AG04449 (cell line): ENCODE measurements at regions not wholly inside any gene's neighbourhood (a gene's known extent, or its start where the extent isn't known, plus 50 kb on each side); places are given as distances from the start of the nearest gene placed in this dataset.

Source experiments
- CTCF ChIA-PET: fragments of 350-600 bp; formaldehyde crosslinking; extraction: SDS; loops from one replicate; lab custom pipeline; 2021; ENCODE audit warnings: antibody characterized with exemption; lab: Yijun Ruan, JAX
- POLR2A ChIA-PET: fragments of 400-600, 350-600 bp; formaldehyde crosslinking; extraction: SDS; loops from one replicate; lab custom pipeline; 2020; ENCODE audit warnings: antibody characterized with exemption, inconsistent platforms; lab: Yijun Ruan, JAX
- DNase-seq: peaks from one replicate; pipeline ENCODE4 v3.0.0-alpha.2; 2010; ENCODE audit warnings: low read depth, low spot score
- H3K4me3 ChIP-seq: 2 replicates; pipeline ENCODE4 v1.5.1; 2011; ENCODE audit warnings: low read depth, mild to moderate bottlenecking, control low read depth, low read length
- TF ChIP-seq, protein P1 (sequence below): IDR thresholded peaks from one replicate; pipeline ENCODE4 v1.5.1; 2011; ENCODE audit warnings: mild to moderate bottlenecking, moderate library complexity, low read length, control low read depth, inconsistent platforms; ENCODE audit not compliant: insufficient read depth; ENCODE audit errors: missing control alignments

DNA sequence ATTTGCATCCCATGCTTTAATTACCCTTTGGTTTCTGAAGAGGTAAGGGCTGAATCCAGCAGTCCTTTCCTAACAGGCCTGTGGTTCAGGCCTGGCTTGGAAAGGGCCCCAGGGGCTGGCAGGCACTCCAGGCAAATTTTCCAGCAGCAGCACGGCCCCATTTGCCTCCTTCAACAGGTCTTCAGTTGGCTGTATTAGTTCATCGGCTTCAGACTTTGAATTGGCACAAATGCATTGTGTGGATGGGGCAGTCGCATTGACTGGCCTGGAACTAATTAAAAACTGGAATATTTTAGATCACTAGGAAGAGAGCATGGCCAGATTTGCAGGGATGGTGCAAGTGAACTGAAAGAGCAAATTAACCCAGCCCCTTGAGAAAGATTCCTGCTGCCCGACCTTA, 207.8 kb upstream of the MCTP2 start:
- ChIA-PET CTCF (interaction anchor here (0.9 kb wide), 1 partner anchor 27 kb away, joined by 5 read pairs; no protein-coding TSS in a partner anchor), POLR2A (no interaction called here)
- no peak for DNase-seq
- TF ChIP-seq, protein P1, sequence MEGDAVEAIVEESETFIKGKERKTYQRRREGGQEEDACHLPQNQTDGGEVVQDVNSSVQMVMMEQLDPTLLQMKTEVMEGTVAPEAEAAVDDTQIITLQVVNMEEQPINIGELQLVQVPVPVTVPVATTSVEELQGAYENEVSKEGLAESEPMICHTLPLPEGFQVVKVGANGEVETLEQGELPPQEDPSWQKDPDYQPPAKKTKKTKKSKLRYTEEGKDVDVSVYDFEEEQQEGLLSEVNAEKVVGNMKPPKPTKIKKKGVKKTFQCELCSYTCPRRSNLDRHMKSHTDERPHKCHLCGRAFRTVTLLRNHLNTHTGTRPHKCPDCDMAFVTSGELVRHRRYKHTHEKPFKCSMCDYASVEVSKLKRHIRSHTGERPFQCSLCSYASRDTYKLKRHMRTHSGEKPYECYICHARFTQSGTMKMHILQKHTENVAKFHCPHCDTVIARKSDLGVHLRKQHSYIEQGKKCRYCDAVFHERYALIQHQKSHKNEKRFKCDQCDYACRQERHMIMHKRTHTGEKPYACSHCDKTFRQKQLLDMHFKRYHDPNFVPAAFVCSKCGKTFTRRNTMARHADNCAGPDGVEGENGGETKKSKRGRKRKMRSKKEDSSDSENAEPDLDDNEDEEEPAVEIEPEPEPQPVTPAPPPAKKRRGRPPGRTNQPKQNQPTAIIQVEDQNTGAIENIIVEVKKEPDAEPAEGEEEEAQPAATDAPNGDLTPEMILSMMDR: no peak
- H3K4me3 ChIP-seq: no peak overlapping the region

DNA sequence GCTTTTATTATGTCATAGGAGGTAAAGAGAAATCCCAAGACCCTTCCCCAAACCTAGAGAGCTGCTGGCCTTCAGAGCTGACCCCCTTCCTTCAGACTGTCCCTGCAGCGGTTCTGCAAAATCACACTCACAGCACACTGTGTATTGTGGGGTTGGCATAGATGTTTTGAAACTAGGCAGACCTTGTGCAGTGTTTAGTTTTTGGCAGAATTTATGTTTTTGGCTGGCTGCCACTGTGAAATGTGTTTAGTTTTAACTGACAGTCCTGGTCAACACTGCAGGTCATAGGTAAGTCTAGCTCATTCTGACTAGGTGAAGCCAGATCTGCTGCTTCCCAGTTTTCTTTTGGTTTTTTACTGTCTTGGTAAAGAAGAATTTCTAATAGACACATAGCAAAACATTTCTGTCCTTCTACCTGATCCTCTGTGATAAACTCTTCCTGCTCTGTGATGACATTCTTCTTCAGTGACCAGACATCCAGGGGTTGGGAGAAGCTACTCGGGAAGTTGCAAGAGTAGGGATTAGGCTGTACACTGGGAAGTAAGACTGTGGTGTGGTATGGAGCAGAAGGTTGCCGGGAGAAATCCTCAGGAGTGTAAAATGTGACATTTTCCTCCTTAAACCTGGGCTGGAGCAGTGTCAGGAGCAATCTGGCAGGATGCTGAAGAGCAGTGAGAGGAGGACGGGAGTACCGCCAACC, 209.6 kb upstream of the MCTP2 start:
- no peak for DNase-seq
- H3K4me3 ChIP-seq: no peak overlapping the region
- ChIA-PET CTCF (interaction anchor here (1.7 to 2.4 kb wide), 2 partner anchors 98 to 1214 kb away, joined by 3 to 16 read pairs; no protein-coding TSS in a partner anchor), POLR2A (no interaction called here)
- TF ChIP-seq, protein P1: no peak

DNA sequence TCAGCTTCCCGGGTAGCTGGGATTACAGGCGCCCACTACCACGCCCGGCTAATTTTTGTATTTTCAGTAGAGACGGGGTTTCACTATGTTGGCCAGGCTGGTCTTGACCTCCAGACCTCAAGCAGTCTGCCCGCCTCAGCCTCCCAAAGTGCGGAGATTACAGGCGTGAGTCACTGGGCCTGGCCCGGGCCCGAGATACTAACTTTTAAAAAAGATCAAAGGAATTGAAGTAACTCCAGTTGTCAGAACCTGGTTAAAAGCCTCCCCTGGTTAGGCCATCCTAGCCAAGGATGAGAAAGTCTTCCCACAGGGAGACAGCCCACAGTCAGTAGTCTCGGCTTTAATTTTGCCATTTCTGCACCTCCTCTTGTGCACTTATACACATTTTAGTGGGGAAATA, 212.3 kb upstream of the MCTP2 start:
- ChIA-PET POLR2A (no interaction called here), CTCF (no interaction called here)

DNA sequence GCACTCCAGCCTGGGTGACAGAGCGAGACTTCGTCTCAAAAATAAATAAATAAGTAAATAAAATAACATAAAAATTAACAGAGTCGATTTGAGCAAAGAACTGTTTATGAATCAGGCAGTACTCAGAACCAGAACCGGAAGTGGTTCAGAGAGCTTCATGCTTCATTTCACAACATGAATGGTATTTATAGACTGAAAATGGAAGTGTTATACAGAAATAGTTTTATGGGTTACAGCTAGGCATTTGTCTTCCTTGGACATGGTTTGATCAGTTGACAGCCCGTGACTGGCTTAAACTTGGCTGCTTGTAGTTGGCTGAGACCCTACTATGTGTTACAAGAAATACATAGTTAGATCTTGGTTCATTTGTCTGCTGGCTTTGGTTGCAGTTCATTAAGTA, 216.0 kb upstream of the MCTP2 start:
- TF ChIP-seq, protein P1: no peak
- no peak for DNase-seq
- CTCF ChIA-PET: interaction anchor here (3.4 kb wide), 1 partner anchor 105 kb away, joined by 12 read pairs; no protein-coding TSS in a partner anchor
- H3K4me3 ChIP-seq: no peak overlapping the region
- POLR2A ChIA-PET: no interaction called here

More for the DNA sequence above, 212.3 kb upstream of the MCTP2 start:
- H3K4me3 ChIP-seq: no peak overlapping the region
- TF ChIP-seq, protein P1: no peak
- no peak for DNase-seq

DNA sequence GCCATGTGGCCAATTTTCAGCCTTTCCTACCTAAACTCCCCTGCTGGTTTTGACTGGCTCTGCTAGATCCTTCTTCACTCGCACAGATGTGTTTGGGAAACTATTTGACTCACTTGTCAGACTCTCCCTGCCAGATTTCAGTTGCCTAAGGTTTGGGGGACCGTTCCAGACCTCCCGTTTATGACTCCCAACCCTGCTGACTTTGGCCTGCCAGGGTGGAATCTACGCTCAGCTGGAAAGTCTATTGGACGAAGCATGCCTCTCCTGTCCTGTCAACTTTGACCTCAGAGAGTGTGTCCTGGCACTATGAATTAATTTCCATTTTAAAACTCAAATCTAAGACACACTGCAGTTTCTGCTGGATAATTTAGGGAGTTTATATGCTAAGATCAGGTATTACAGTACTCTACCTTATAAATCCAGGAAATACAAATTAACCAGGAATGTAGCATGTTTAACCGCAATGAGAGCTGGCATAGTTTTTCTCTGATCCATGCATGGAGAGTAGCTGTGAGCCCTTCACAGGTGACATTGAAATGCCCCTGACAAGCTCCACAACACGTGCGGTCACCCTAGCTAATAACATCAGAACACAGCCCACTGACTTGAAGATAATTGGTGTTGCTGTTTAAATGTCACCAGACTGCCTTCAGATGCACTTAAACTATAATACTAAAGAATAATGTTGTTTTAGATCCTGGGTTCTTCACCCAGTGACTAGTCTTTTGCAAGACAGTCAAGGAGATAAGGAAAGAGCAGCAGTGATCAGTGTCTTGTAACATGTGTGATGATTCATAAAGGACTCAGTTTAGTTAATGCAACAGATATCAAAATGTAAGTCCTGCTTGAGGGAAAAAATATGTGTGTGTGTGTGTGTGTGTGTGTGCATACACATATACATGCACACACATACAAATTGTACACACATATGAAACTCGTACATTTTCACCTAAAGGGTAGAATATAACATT, 223.0 kb upstream of the MCTP2 start:
- ChIA-PET POLR2A (no interaction called here), CTCF (interaction anchor here (1.0 to 3.0 kb wide), 3 partner anchors 11 to 112 kb away, joined by 3 to 29 read pairs (median 6); no protein-coding TSS in a partner anchor)

More for the DNA sequence above, 223.0 kb upstream of the MCTP2 start:
- no peak for DNase-seq
- H3K4me3 ChIP-seq: no peak overlapping the region
- TF ChIP-seq, protein P1: no peak
